Stomach (tissue), 8 donors: ENCODE measurements at regions not wholly inside any gene's neighbourhood (a gene's known extent, or its start where the extent isn't known, plus 50 kb on each side); places are given as distances from the start of the nearest gene placed in this dataset.

Experiments
- DNase-seq, 2 donors: peaks; one replicate each; pipeline versions ENCODE4 v3.0.0 to v3.0.0-alpha.2; 2013 to 2019
- H3K27ac ChIP-seq, 5 donors: fragments of 200-600 bp in 4 of 5; sonication (generic) in 4 of 5; one replicate each; pipeline ENCODE4 v1.5.1; 2013 to 2019; ENCODE audit warnings: mild to moderate bottlenecking in 1 of 5, moderate library complexity in 1 of 5
- H3K27me3 ChIP-seq, 3 donors: fragments of 200-600 bp; sonication (generic); one replicate each; pipeline ENCODE4 v1.5.1; 2017 to 2019; ENCODE audit warnings: mixed run types in 1 of 3
- H3K36me3 ChIP-seq, 4 donors: fragments of 200-600 bp; sonication (generic); 1 replicate in 3 of 4; 2 replicates in 1 of 4; pipeline ENCODE4 v1.5.1; 2016 to 2019
- H3K4me1 ChIP-seq, 4 donors: fragments of 200-600 bp; sonication (generic); one replicate each; pipeline ENCODE4 v1.5.1; 2016 to 2019
- H3K4me3 ChIP-seq, 4 donors: fragments of 200-600 bp; sonication (generic) in 3 of 4; one replicate each; pipeline ENCODE4 v1.5.1; 2016 to 2019; ENCODE audit warnings: mild to moderate bottlenecking in 1 of 4
- H3K9me3 ChIP-seq, 4 donors: fragments of 200-600 bp; sonication (generic); one replicate each; pipeline ENCODE4 v1.5.1; 2016 to 2019
- EP300 ChIP-seq: sonication (generic); formaldehyde crosslinking; IDR thresholded peaks from one replicate; pipeline ENCODE4 v1.6.1; 2017; ENCODE audit warnings: antibody characterized with exemption
- POLR2A ChIP-seq, 4 donors: fragments of 450-650 bp; IDR thresholded peaks; one replicate each; pipeline ENCODE4 v1.6.1; 2016; ENCODE audit warnings: antibody characterized with exemption in 4 of 4, control low read depth in 2 of 4, mild to moderate bottlenecking in 1 of 4, moderate library complexity in 1 of 4
- POLR2AphosphoS5 ChIP-seq, 3 donors: sonication (generic); formaldehyde crosslinking; IDR thresholded peaks; one replicate each; pipeline ENCODE4 v1.6.1; 2016; ENCODE audit warnings: antibody characterized with exemption in 3 of 3
- WGBS, 5 donors: extraction: QIAGEN DNeasy Blood & Tissue Kit in 3 of 5; methylation state at CpG; one replicate each; pipeline versions ENCODE4 v1.1.5 to v1.1.7; 2013 to 2018; 5-methylcytosine and 5-hydroxymethylcytosine counted together
- intact Hi-C: fragments of 100-400 bp; cut with DNase I; formaldehyde crosslinking; loops from one replicate; pipeline ENCODE4 v1.15.1; 2023; ENCODE audit warnings: low total_unique reads
- TF ChIP-seq, protein P1 (sequence below), 7 experiments: fragments of 450-650 bp in 4 of 7; fragments of 200-600 bp in 3 of 7; sonication (generic) in 3 of 7; IDR thresholded peaks; one replicate each; pipeline ENCODE4 v1.5.1; 2016 to 2019; ENCODE audit warnings: antibody characterized with exemption in 7 of 7, control low read depth in 2 of 7, mild to moderate bottlenecking in 1 of 7
- donor health status: healthy with polysubstance abuse.
- donor health status: Bipolar disorder and iron deficiency.
- donor health status: healthy.

DNA sequence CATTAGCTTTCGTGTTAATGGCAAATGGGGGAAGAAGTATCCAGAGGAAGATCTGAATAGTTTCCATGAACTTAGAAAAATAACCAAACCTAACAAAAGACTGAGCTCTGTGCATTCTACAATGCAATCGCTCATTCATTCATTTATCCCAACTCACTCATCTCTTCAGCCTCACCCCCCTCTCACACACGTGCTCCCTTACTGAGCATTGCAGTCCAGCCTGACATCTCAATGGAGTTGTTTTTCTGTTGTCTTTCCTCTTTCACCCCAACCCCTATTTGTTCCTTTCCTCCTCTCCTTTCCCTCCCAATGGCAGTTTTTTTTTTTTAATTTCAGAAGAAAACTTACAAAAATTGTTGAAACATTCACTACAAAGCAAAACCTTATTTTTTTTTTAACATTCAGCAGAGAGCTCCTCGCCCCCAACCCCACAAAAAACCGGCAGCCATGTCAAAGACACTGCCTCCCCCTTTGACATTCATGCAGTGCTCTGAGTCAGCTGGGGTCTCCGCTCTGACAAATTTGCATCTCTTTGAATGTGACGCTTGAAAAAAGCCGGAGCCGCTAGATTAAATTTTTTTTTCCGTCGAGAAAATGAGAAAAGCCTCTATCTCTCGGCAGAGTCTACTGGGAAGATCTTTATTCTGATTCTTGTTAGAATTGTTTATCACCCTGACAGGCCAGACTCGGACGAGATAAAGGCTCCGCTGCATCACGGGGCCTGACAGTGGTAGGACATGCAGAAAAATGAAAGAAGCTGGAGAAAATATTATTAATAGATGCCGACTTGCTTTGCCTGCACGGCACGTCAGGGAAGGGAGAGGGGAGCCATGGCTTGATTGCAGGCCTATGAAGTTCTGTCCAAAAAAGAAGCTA is 775.6 kb downstream of the VRK1 start:
- TF ChIP-seq POLR2A (IDR thresholded peaks at IDR 0.05) (no peak), POLR2AphosphoS5 (IDR thresholded peaks at IDR 0.05) (no peak), EP300 (no peak)
- TF ChIP-seq, protein P1, sequence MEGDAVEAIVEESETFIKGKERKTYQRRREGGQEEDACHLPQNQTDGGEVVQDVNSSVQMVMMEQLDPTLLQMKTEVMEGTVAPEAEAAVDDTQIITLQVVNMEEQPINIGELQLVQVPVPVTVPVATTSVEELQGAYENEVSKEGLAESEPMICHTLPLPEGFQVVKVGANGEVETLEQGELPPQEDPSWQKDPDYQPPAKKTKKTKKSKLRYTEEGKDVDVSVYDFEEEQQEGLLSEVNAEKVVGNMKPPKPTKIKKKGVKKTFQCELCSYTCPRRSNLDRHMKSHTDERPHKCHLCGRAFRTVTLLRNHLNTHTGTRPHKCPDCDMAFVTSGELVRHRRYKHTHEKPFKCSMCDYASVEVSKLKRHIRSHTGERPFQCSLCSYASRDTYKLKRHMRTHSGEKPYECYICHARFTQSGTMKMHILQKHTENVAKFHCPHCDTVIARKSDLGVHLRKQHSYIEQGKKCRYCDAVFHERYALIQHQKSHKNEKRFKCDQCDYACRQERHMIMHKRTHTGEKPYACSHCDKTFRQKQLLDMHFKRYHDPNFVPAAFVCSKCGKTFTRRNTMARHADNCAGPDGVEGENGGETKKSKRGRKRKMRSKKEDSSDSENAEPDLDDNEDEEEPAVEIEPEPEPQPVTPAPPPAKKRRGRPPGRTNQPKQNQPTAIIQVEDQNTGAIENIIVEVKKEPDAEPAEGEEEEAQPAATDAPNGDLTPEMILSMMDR (IDR thresholded peaks at IDR 0.05): no peak
- H3K27ac ChIP-seq: no peak overlapping the region
- WGBS, 5 donors: 53 to 56% (median 56%) methylated on average over 19 of the region's 19 CpGs
- intact Hi-C loops: no loop called here
- no peaks in the 10 kb centered on the region for H3K27me3 ChIP-seq
- peaks cover 0 to 5% (median 4%) of the 10 kb centered on the region in 4 donors for H3K9me3 ChIP-seq
- no peak overlapping the region for H3K4me3 ChIP-seq
- H3K36me3 ChIP-seq: no peaks in the 10 kb centered on the region
- no peak for DNase-seq
- no peaks in the 10 kb centered on the region for H3K4me1 ChIP-seq

DNA sequence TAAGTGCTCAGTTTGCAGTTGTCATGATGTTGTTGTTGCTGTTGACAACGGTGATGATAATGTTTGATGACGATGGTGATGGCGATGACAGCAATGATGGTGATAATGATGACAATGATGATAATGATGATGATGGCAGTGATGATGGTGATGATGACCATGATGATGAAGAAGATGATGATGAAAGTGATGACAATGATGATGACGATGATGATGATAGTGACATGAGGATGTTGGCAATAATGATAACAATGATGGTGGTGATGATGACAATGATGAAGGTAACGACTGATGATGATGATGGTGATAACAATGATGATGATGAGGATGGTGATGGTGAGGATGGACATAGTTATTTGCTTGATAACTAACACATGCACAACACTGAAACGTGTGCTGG is 778.5 kb downstream of the VRK1 start:
- 88 to 90% (median 88%) methylated on average over 6 of the region's 6 CpGs for WGBS, 5 donors
- H3K4me1 ChIP-seq: no peaks in the 10 kb centered on the region
- H3K27me3 ChIP-seq: no peaks in the 10 kb centered on the region
- no peaks in the 10 kb centered on the region for H3K36me3 ChIP-seq
- no peak for DNase-seq
- no peak for TF ChIP-seq POLR2AphosphoS5 (IDR thresholded peaks at IDR 0.05)
- no peak for TF ChIP-seq POLR2A (IDR thresholded peaks at IDR 0.05)
- TF ChIP-seq EP300: no peak
- TF ChIP-seq, protein P1 (IDR thresholded peaks at IDR 0.05): no peak
- H3K9me3 ChIP-seq: peaks cover 0 to 5% (median 4%) of the 10 kb centered on the region in 4 donors
- intact Hi-C loops: no loop called here
- H3K4me3 ChIP-seq: no peak overlapping the region
- H3K27ac ChIP-seq: no peak overlapping the region

DNA sequence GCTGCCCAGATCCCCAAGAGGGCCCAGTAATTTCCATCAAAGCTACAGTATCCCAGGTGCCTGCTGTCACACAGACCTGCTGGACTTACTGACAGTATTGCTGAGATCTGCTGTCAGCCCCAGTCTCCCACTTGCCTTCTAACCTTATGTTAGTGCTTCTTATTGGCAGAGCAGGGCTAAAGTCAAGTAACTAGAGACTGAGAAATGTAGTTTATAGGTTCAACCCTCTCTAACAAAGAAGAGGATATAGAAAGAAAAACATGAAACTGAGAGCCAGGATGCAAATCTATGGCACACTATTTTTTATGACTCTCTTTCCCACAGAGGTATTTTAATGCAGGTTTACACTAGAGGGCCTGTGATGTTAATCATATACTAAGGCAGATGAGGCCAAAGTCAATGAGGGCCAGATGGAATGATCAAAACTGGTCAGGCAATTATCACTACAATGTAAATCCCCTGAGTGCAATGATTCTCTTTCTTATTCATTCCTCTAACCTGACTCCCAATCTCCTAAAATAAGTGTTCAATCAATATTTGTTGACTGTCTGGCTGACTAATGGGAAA is 781.9 kb downstream of the VRK1 start:
- Histone ChIP-seq H3K9me3 (no peaks in the 10 kb centered on the region), H3K4me3 (no peak overlapping the region), H3K27me3 (no peaks in the 10 kb centered on the region), H3K4me1 (no peaks in the 10 kb centered on the region), H3K27ac (no peak overlapping the region), H3K36me3 (no peaks in the 10 kb centered on the region)
- intact Hi-C loops: no loop called here
- TF ChIP-seq EP300 (no peak), POLR2A (IDR thresholded peaks at IDR 0.05) (no peak), POLR2AphosphoS5 (IDR thresholded peaks at IDR 0.05) (no peak)
- TF ChIP-seq, protein P1 (IDR thresholded peaks at IDR 0.05): no peak
- DNase-seq: no peak

DNA sequence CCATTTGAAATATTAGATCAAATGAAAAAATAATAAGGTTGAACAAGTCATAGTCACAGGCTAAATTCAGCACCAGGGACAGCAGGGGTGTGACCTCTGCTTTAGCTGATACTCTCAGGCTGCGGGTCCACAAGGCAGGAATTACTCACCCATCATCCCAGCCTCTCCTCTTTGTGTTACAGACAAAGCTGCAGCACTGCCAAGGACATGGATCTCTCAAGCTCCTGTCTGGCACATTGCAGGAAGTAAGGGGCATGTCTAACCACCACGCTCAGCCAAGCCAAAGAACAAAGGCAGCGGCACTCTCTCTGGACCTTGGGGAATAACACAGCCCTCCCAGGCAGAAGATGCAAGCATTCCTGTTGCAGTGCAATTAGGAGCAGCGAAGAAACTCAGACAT is 783.8 kb downstream of the VRK1 start:
- intact Hi-C loops: no loop called here
- no peak for TF ChIP-seq EP300
- no peak for TF ChIP-seq POLR2AphosphoS5 (IDR thresholded peaks at IDR 0.05)
- TF ChIP-seq, protein P1 (IDR thresholded peaks at IDR 0.05): no peak
- no peak for TF ChIP-seq POLR2A (IDR thresholded peaks at IDR 0.05)
- Histone ChIP-seq H3K9me3 (no peaks in the 10 kb centered on the region), H3K4me1 (no peaks in the 10 kb centered on the region), H3K4me3 (no peak overlapping the region), H3K36me3 (no peaks in the 10 kb centered on the region), H3K27ac (no peak overlapping the region), H3K27me3 (no peaks in the 10 kb centered on the region)
- peak in 1 of 2 donors; percentile 24 for DNase-seq
- WGBS, 5 donors: 39 to 52% (median 46%) methylated on average over 4 of the region's 4 CpGs
